Neuronal stem cell (in vitro differentiated cells): ENCODE measurements at regions not wholly inside any gene's neighbourhood (a gene's known extent, or its start where the extent isn't known, plus 50 kb on each side); places are given as distances from the start of the nearest gene placed in this dataset.

Source experiments
- DNase-seq: peaks from one replicate; pipeline ENCODE4 v3.0.0-alpha.2; 2013; ENCODE audit warnings: low spot score
- H2AFZ ChIP-seq: one replicate; pipeline ENCODE4 v1.6.1; 2013; ENCODE audit warnings: mild to moderate bottlenecking, low read length, inconsistent platforms
- H2AK5ac ChIP-seq: 2 replicates; pipeline ENCODE4 v1.6.1; 2013; ENCODE audit warnings: low read depth, mild to moderate bottlenecking, inconsistent platforms, low read length, moderate library complexity, mixed read lengths
- H2BK120ac ChIP-seq: 2 replicates; pipeline ENCODE4 v1.6.1; 2013; ENCODE audit warnings: low read depth, mild to moderate bottlenecking, inconsistent platforms, low read length, moderate library complexity, mixed read lengths
- H2BK12ac ChIP-seq: one replicate; pipeline ENCODE4 v1.6.1; 2013; ENCODE audit warnings: low read length, inconsistent platforms
- H2BK15ac ChIP-seq: 2 replicates; pipeline ENCODE4 v1.6.1; 2013; ENCODE audit warnings: mild to moderate bottlenecking, low read length, inconsistent platforms, mixed read lengths
- H2BK5ac ChIP-seq: one replicate; pipeline ENCODE4 v1.6.1; 2013; ENCODE audit warnings: inconsistent platforms, mild to moderate bottlenecking, low read length, moderate library complexity
- H3K14ac ChIP-seq: one replicate; pipeline ENCODE4 v1.6.1; 2013; ENCODE audit warnings: low read length, inconsistent platforms
- H3K18ac ChIP-seq: 2 replicates; pipeline ENCODE4 v1.6.1; 2013; ENCODE audit warnings: low read length, inconsistent platforms
- H3K23ac ChIP-seq: 2 replicates; pipeline ENCODE4 v1.6.1; 2013; ENCODE audit warnings: low read depth, mild to moderate bottlenecking, mixed read lengths, low read length, inconsistent platforms; ENCODE audit not compliant: poor library complexity
- H3K27ac ChIP-seq: replicated peaks from 3 replicates; pipeline ENCODE4 v1.5.1; 2013; ENCODE audit warnings: low read length, inconsistent platforms
- H3K27me3 ChIP-seq, 3 experiments: 2 replicates each; pipeline ENCODE4 v1.6.1; 2013; ENCODE audit warnings: low read length in 3 of 3, mild to moderate bottlenecking in 2 of 3, inconsistent platforms in 1 of 3, low read depth in 1 of 3, mixed read lengths in 1 of 3, moderate library complexity in 1 of 3; ENCODE audit not compliant: control insufficient read depth in 3 of 3, insufficient read depth in 3 of 3
- H3K36me3 ChIP-seq, 2 donors: replicated peaks in 1 of 2; 2 replicates each; pipeline ENCODE4 v1.6.1; 2013; ENCODE audit warnings: low read length in 2 of 2; ENCODE audit not compliant: control insufficient read depth in 2 of 2, insufficient read depth in 2 of 2
- H3K4ac ChIP-seq: 2 replicates; pipeline ENCODE4 v1.6.1; 2013; ENCODE audit warnings: inconsistent platforms, mild to moderate bottlenecking, low read length, moderate library complexity
- H3K4me1 ChIP-seq, 2 donors: 1 replicate in 1 of 2; 2 replicates in 1 of 2; pipeline ENCODE4 v1.6.1; 2013; ENCODE audit warnings: low read length in 2 of 2, low read depth in 1 of 2; ENCODE audit not compliant: control insufficient read depth in 2 of 2, insufficient read depth in 1 of 2
- H3K4me2 ChIP-seq: one replicate; pipeline ENCODE4 v1.6.1; 2013; ENCODE audit warnings: mild to moderate bottlenecking, low read length, inconsistent platforms; ENCODE audit not compliant: insufficient read depth, poor library complexity, severe bottlenecking
- H3K4me3 ChIP-seq, 2 donors: 2 replicates each; pipeline ENCODE4 v1.5.1; 2013; ENCODE audit warnings: low read length in 2 of 2, mild to moderate bottlenecking in 2 of 2, inconsistent platforms in 1 of 2, moderate library complexity in 1 of 2
- H3K79me1 ChIP-seq: one replicate; pipeline ENCODE4 v1.6.1; 2013; ENCODE audit warnings: low read depth, mild to moderate bottlenecking, inconsistent platforms, low read length, moderate library complexity
- H3K9ac ChIP-seq: one replicate; pipeline ENCODE4 v1.6.1; 2013; ENCODE audit warnings: mild to moderate bottlenecking, low read depth, low read length, inconsistent platforms; ENCODE audit not compliant: poor library complexity
- H3K9me3 ChIP-seq, 2 donors: replicated peaks in 1 of 2; 2 replicates each; pipeline versions ENCODE3 to v1.6.1; 2013; ENCODE audit warnings: low read length in 2 of 2, mild to moderate bottlenecking in 2 of 2, inconsistent platforms in 1 of 2, low read depth in 1 of 2, mixed read lengths in 1 of 2, moderate library complexity in 1 of 2; ENCODE audit not compliant: control insufficient read depth in 2 of 2, insufficient read depth in 1 of 2
- H4K8ac ChIP-seq: one replicate; pipeline ENCODE4 v1.6.1; 2013; ENCODE audit warnings: low read depth, mild to moderate bottlenecking, inconsistent platforms, low read length, moderate library complexity
- H4K91ac ChIP-seq: one replicate; pipeline ENCODE4 v1.6.1; 2013; ENCODE audit warnings: low read length, low read depth, mild to moderate bottlenecking, inconsistent platforms; ENCODE audit not compliant: poor library complexity
- WGBS, 2 donors: extraction: QIAGEN DNeasy Blood & Tissue Kit; methylation state at CpG; one replicate each; pipeline ENCODE4 v1.1.7; 2013; ENCODE audit warnings: missing lambda C conversion rate in 2 of 2, mixed read lengths in 1 of 2; ENCODE audit not compliant: insufficient read length in 2 of 2, insufficient replicate concordance in 1 of 2; ENCODE audit errors: extremely low coverage in 2 of 2; 5-methylcytosine and 5-hydroxymethylcytosine counted together

- no peak overlapping the region for H3K4ac ChIP-seq
- H2BK15ac ChIP-seq, result no peak overlapping the region
- no peak overlapping the region for H2AK5ac ChIP-seq
- H3K27me3 ChIP-seq, result no peaks in the 10 kb centered on the region
- H3K9me3 ChIP-seq, result no peaks in the 10 kb centered on the region
- no peak for DNase-seq
- H3K18ac ChIP-seq, result no peak overlapping the region
- no peak overlapping the region for H2BK5ac ChIP-seq
- H2AFZ ChIP-seq, result no peak overlapping the region
- H3K27ac ChIP-seq, result no peak overlapping the region
- no peak overlapping the region for H3K4me3 ChIP-seq
- no peak overlapping the region for H4K8ac ChIP-seq
- no peak overlapping the region for H3K23ac ChIP-seq
- no peaks in the 10 kb centered on the region for H3K36me3 ChIP-seq
- H4K91ac ChIP-seq, result no peak overlapping the region
- H2BK12ac ChIP-seq, result no peak overlapping the region
- H3K14ac ChIP-seq, result no peak overlapping the region
- no peaks in the 10 kb centered on the region for H3K4me1 ChIP-seq
- no peak overlapping the region for H2BK120ac ChIP-seq
- WGBS, 2 donors, result no CpG with 5 or more reads among the region's 2 CpGs
- no peaks in the 10 kb centered on the region for H3K79me1 ChIP-seq
- no peak overlapping the region for H3K4me2 ChIP-seq
- no peak overlapping the region for H3K9ac ChIP-seq
These were observed 208.1 kb downstream of the AHR start for GRCh38 chr7:17506596-17506995.

GRCh38 chr7:17507717-17508116, 209.3 kb downstream of the AHR start:
- no peak overlapping the region for H3K4ac ChIP-seq
- H3K14ac ChIP-seq, result no peak overlapping the region
- no peak overlapping the region for H4K8ac ChIP-seq
- no peaks in the 10 kb centered on the region for H3K9me3 ChIP-seq
- H3K18ac ChIP-seq, result no peak overlapping the region
- H2BK15ac ChIP-seq, result no peak overlapping the region
- no peak overlapping the region for H2BK12ac ChIP-seq
- no CpG with 5 or more reads among the region's 4 CpGs for WGBS, 2 donors
- H3K36me3 ChIP-seq, result no peaks in the 10 kb centered on the region
- no peaks in the 10 kb centered on the region for H3K27me3 ChIP-seq
- no peak for DNase-seq
- no peak overlapping the region for H3K4me3 ChIP-seq
- H3K27ac ChIP-seq, result no peak overlapping the region
- no peak overlapping the region for H2BK120ac ChIP-seq
- no peak overlapping the region for H3K23ac ChIP-seq
- H2BK5ac ChIP-seq, result no peak overlapping the region
- no peak overlapping the region for H2AK5ac ChIP-seq
- no peaks in the 10 kb centered on the region for H3K79me1 ChIP-seq
- H3K9ac ChIP-seq, result no peak overlapping the region
- H4K91ac ChIP-seq, result no peak overlapping the region
- no peak overlapping the region for H3K4me2 ChIP-seq
- no peaks in the 10 kb centered on the region for H3K4me1 ChIP-seq
- H2AFZ ChIP-seq, result no peak overlapping the region

GRCh38 chr7:17512181-17512675, 213.8 kb downstream of the AHR start:
- Histone ChIP-seq H3K4me3 (no peak overlapping the region), H4K91ac (no peak overlapping the region), H3K79me1 (no peaks in the 10 kb centered on the region), H3K27ac (no peak overlapping the region), H2BK5ac (no peak overlapping the region), H3K9ac (no peak overlapping the region), H3K4me2 (no peak overlapping the region), H2BK120ac (no peak overlapping the region), H2AFZ (no peak overlapping the region), H3K36me3 (no peaks in the 10 kb centered on the region), H4K8ac (no peak overlapping the region), H3K14ac (no peak overlapping the region), H3K18ac (no peak overlapping the region), H3K4ac (no peak overlapping the region), H3K4me1 (no peaks in the 10 kb centered on the region), H3K23ac (no peak overlapping the region), H2AK5ac (no peak overlapping the region), H2BK15ac (no peak overlapping the region), H2BK12ac (no peak overlapping the region), H3K27me3 (no peaks in the 10 kb centered on the region), H3K9me3 (no peaks in the 10 kb centered on the region)
- DNase-seq, result no peak
- no CpG with 5 or more reads among the region's 2 CpGs for WGBS, 2 donors

- H4K91ac ChIP-seq, result no peak overlapping the region
- no peak overlapping the region for H2BK5ac ChIP-seq
- no peak overlapping the region for H2BK12ac ChIP-seq
- H3K14ac ChIP-seq, result no peak overlapping the region
- no peak overlapping the region for H3K27ac ChIP-seq
- H3K4me3 ChIP-seq, result no peak overlapping the region
- no peak overlapping the region for H3K9ac ChIP-seq
- no peak overlapping the region for H2AFZ ChIP-seq
- H2BK15ac ChIP-seq, result no peak overlapping the region
- no peak overlapping the region for H2BK120ac ChIP-seq
- no CpG with 5 or more reads among the region's 1 CpG for WGBS, 2 donors
- H3K9me3 ChIP-seq, result no peaks in the 10 kb centered on the region
- no peak overlapping the region for H4K8ac ChIP-seq
- no peaks in the 10 kb centered on the region for H3K79me1 ChIP-seq
- H3K23ac ChIP-seq, result no peak overlapping the region
- DNase-seq, result no peak
- no peaks in the 10 kb centered on the region for H3K4me1 ChIP-seq
- H3K4ac ChIP-seq, result no peak overlapping the region
- no peak overlapping the region for H3K4me2 ChIP-seq
- no peaks in the 10 kb centered on the region for H3K36me3 ChIP-seq
- no peak overlapping the region for H3K18ac ChIP-seq
- no peak overlapping the region for H2AK5ac ChIP-seq
- H3K27me3 ChIP-seq, result no peaks in the 10 kb centered on the region
These were observed 218.3 kb downstream of the AHR start for GRCh38 chr7:17516771-17517170.
